Upper lobe of left lung (tissue), 4 donors: ENCODE measurements at regions not wholly inside any gene's neighbourhood (a gene's known extent, or its start where the extent isn't known, plus 50 kb on each side); places are given as distances from the start of the nearest gene placed in this dataset.

Source experiments
- CTCF ChIP-seq, 6 experiments: fragments of 450-650 bp in 4 of 6; fragments of 200-600 bp in 2 of 6; sonication (generic) in 2 of 6; IDR thresholded peaks; one replicate each; pipeline ENCODE4 v1.5.1; 2016 to 2019; ENCODE audit warnings: antibody characterized with exemption in 6 of 6
- POLR2A ChIP-seq, 4 donors: fragments of 450-650 bp; IDR thresholded peaks; one replicate each; pipeline ENCODE4 v1.5.1; 2016 to 2017; ENCODE audit warnings: antibody characterized with exemption in 4 of 4, mild to moderate bottlenecking in 2 of 4

GRCh38 chr9:106799152-106799551 lies 63.8 kb upstream of the ZNF462 start:
- TF ChIP-seq POLR2A (IDR thresholded peaks at IDR 0.05) (no peak), CTCF (IDR thresholded peaks at IDR 0.05) (no peak)
